SK-N-SH (cell line): ENCODE measurements at regions not wholly inside any gene's neighbourhood (a gene's known extent, or its start where the extent isn't known, plus 50 kb on each side); places are given as distances from the start of the nearest gene placed in this dataset.

Experiments used
- CTCF ChIP-seq: fragments of 200-600 bp; sonication (generic); IDR thresholded peaks from 2 replicates; pipeline ENCODE4 v1.6.1; 2017; ENCODE audit warnings: antibody characterized with exemption, mild to moderate bottlenecking, moderate library complexity
- GABPA ChIP-seq: IDR thresholded peaks from 2 replicates; pipeline ENCODE4 v1.4.0; 2012; ENCODE audit warnings: low read depth, mild to moderate bottlenecking
- GATA2 ChIP-seq: sonication (generic); formaldehyde crosslinking; IDR thresholded peaks from 2 replicates; pipeline ENCODE4 v1.5.0; 2020; ENCODE audit warnings: mild to moderate bottlenecking, missing genetic modification reagents
- POLR2AphosphoS5 ChIP-seq: IDR thresholded peaks from 2 replicates; pipeline ENCODE4 v1.6.1; 2012; ENCODE audit warnings: low read depth, low read length
- RAD21 ChIP-seq: IDR thresholded peaks from 2 replicates; pipeline ENCODE4 v1.6.1; 2012; ENCODE audit warnings: mild to moderate bottlenecking, low read length
- RFX5 ChIP-seq: IDR thresholded peaks from 2 replicates; pipeline ENCODE4 v1.6.1; 2012; ENCODE audit warnings: mild to moderate bottlenecking, improper control_type of control experiment, low read length
- SIN3A ChIP-seq: IDR thresholded peaks from 2 replicates; pipeline ENCODE4 v1.6.1; 2012; ENCODE audit warnings: low read depth, mild to moderate bottlenecking, low read length, moderate library complexity, borderline replicate concordance
- TCF12 ChIP-seq: IDR thresholded peaks from 2 replicates; pipeline ENCODE4 v1.4.0; 2012

GRCh38 chr3:189393598-189393997 lies 221.8 kb downstream of the TPRG1 start:
- no peak for TF ChIP-seq RFX5
- no peak for TF ChIP-seq GABPA
- no peak for TF ChIP-seq CTCF
- TF ChIP-seq SIN3A: no peak
- no peak for TF ChIP-seq POLR2AphosphoS5
- TF ChIP-seq TCF12: no peak
- no peak for TF ChIP-seq RAD21
- no peak for TF ChIP-seq GATA2 (CRISPR knock-in tag)
